ENCODE measurements at regions not wholly inside any gene's neighbourhood (a gene's known extent, or its start where the extent isn't known, plus 50 kb on each side); places are given as distances from the start of the nearest gene placed in this dataset.

GRCh38 chr2:21650569-21650968 is 526.8 kb downstream of the TDRD15 start:
- no peak for DNase-seq

DNA sequence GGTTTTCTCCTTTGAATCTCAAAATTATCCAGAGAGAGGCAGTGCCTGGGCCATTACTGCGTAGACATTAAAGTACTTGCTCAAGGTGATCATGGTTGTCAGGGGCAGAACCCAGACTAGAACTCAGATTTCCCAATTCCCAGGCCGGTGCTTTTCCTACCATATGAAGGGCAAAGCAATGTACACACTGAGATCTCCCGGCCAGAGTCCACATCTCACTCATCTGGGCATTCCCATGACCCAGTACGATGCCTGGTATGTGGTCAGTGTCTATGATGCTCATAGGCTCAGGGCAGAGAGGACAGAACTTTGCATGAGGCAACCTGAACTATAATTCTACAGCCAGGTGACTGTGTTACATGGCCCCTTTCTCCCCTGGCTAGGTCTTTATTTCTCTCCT is 531.4 kb downstream of the TDRD15 start:
- no peak for DNase-seq

- no peak for DNase-seq
These were observed 532.7 kb downstream of the TDRD15 start for GRCh38 chr2:21656330-21657075.

- DNase-seq, result no peak
These were observed 533.7 kb downstream of the TDRD15 start for GRCh38 chr2:21657445-21657844.

DNA sequence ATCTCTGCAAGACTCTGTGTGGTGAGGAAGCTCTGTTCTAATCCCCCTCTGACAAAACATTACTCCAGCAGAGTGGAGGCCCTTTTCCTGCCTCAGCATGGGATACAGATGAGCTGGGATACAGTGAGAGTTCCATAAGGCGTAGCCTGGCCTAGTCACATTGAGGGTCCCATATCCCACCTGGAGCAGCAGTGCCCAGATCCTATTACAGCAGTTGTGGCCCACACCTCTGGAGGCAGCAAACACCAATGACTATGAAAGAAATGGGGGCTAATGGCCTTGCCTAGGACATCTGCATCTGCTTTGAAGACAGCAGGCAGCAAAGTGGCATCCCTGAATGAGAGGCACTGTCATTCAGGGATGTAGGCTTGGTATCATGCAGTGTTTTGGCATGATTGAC is 534.5 kb downstream of the TDRD15 start:
- no peak for DNase-seq

- no peak for DNase-seq
These were observed 535.2 kb downstream of the TDRD15 start for GRCh38 chr2:21658907-21659477.

DNA sequence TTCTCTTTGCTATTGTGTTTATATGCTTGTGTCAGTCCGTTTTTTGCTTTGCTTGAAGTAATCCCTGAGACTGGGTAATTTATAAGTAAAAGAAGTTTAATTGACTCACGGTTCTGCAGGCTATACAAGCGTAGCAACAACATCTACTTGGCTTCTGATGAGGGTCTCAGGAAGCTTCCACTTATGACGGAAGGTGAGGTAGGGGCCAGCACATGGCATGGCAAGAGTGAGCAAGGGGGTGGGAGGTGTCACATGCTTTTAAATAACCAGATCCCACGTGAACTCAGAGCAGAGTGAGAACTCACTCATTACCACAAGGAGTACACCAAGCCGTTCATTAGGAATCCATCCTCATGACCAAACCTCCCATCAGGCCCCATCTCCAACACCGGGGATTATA is 540.3 kb downstream of the TDRD15 start:
- no peak for DNase-seq

- DNase-seq, result no peak
These were observed 543.9 kb downstream of the TDRD15 start for GRCh38 chr2:21667638-21668037.

DNA sequence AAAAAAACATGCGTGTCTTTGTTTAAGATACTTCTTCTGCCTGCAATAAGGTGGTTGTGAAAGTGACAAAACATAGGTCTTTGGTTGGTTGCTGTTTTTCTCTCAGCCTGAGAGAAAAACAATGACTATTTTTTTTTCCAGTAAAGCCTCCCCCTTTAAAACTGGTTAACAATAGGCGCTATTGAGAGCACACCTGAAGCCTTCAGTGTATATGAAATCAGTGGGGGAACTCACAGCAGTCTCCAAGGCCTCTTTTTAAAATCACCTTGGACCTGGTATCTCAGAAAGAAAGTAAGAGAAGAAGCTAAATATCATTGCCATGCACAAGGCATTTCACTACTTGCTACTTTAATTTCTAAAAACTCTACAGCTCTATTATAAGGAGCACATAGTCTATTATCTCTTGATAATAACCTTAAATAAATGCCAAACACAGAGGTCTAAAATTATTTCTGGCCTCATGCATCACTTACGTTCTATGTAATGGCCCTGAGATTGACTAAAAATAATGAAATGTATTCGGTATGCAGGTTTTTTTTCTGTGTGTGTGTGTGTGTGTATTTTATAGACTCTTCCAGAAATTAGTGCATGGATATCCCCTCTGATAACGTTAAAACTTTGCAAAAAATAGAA is 544.4 kb downstream of the TDRD15 start:
- no peak for DNase-seq

DNA sequence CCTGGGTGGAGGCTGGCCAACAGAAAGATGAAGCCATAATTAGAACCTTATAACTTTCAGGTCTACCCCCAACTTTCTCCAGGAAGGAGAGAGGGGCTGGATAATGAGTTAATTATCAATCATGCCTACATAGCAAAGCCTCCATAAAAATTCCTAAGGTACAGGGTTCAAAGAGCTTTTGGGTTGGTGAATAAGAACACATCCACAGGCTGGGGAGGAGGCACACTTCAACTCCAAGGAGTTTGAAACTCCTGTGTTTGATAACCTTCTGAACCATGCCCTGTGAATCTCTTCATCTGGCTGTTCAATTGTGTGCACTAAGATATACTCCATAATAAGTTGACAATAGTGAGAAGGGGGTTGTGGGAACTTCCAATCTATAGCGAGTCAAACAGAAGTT is 552.3 kb downstream of the TDRD15 start:
- DNase-seq, result no peak

- no peak for DNase-seq
These were observed 552.9 kb downstream of the TDRD15 start for GRCh38 chr2:21676676-21677075.

GRCh38 chr2:21683838-21684237 is 560.1 kb downstream of the TDRD15 start:
- no peak for DNase-seq

- no peak for DNase-seq
These were observed 563.8 kb downstream of the TDRD15 start for GRCh38 chr2:21687589-21687988.

DNA sequence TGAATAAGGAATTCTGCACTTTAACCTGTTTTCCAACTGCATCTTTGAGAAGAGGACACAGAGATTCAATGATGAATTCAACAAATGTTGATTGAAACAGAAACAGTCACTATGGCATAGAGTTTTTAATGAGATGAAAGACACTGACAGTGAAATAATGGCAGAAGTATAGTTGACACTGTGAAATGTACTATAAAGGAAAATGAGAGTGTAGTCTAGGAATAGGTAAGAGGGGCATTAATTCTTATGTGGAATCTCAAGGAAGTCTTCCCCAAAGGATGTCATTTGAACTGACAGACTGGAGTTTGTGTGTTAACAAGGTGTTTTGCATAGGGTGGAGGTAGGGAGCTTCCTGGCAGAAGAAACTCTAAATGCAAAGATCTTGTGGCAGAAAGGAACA is 566.2 kb downstream of the TDRD15 start:
- DNase-seq, result no peak

DNA sequence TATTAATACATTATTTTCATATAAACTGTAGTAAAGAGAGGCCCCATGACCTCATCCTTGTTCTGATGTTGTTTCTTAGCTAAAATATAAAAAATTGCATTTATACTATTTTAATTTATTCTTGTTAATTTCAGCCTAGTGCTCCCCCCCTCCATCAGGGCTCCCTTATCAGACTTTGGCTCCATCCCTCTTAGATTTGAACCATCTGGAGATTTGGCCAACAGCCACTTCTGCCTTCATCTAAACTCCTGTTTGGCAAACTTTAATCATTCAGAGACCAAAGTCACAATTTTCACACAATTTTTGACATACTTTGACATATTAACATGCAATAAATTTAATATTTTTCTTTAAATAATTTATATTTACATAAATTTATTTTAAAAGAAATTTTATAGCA is 569.3 kb downstream of the TDRD15 start:
- DNase-seq, result no peak

DNA sequence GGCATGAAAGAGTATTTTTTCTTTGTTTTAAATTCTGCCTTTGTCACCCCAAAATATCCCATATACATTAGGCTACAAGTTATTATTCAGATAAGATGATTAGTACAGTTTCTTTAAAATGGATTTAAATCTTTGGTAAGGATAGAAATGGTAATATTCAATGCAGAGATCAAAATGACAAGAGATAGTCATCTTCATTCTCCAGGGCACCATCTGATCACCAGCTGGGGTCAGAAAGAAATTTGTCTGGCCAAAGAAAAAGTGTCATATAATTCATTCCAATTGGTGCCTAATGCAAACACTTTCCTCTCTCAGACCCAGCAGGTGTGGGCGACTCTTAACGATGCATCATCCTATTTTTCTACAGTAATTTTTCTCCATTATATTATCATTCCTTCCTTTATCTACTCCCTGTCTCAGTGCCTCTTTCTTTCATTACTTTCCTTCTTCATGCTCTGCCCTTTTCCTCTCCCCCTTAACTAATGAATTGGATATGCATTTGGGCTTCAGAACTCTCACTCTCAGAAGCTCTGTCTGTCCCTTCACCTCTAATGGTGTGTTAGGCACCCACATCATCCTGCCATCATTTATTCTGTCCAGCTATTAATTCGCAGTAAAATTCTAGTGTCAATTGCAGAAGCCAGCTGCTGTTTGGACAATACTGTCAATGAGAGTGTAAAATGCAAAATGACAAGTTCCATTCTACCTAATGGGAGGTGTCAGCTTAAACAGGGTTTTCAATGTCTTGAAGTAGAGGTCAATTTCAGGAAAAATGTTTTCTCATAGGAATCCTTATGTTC is 570.5 kb downstream of the TDRD15 start:
- DNase-seq, result no peak

DNA sequence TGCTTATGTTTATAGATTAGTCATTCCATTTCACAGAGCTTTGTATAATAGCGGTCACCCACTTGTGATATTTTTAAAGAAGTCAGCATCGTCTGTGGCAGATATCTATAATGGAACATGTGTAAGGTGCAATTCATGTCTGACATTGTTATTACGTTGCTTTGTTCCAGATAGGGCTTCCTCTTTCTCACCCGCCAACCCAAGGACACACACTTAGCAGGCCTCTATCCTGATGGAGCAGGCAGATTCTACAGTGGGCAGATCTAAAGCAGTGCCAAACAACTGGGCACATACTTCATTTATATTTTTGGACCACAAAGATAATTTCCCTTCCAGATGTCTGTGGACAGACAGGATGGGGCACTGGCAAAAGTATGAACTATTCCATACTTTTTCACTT is 573.1 kb downstream of the TDRD15 start:
- no peak for DNase-seq

- no peak for DNase-seq
These were observed 576.9 kb downstream of the TDRD15 start for GRCh38 chr2:21700644-21701043.

- DNase-seq, result no peak
These were observed 586.3 kb downstream of the TDRD15 start for GRCh38 chr2:21710031-21710430.

DNA sequence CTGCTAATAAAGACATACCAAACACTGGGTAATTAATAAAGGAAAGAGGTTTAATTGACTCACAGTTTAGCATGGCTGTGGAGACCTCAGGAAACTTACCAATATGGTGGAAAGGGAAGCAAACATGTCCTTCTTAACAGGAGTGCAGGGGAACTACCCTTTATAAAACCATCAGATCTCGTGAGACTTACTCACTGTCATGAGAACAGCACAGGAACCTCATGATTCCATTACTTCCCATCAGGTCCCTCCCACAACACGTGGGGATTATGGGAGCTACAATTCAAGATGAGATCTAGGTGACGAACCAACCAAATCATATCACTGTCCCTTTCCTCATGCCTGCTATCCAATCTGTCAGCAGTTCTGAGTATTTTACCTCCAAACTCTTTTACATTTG is 586.7 kb downstream of the TDRD15 start:
- DNase-seq, result no peak

GRCh38 chr2:21715887-21716286 is 592.1 kb downstream of the TDRD15 start:
- DNase-seq, result no peak

GRCh38 chr2:21727101-21727500 is 603.3 kb downstream of the TDRD15 start:
- no peak for DNase-seq

DNA sequence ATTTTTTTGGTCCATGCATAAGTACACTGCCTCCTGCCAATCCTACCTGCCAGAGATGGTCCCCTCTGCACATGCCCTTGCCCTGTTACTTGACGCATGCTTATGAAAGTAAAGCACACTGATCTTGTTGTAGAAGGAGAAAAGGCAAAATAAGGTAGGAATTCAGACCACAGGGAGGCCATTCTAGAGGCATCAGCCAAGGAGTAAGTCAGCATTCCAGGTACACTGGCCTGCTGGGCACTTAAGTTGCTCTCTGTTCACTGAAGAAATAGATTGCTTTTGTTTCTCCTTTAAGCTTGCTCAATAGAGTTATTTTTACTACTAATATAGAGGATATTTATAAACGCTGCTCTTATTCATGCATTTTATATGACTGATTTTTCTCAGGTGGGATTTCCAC is 604.4 kb downstream of the TDRD15 start:
- DNase-seq, result no peak

GRCh38 chr2:21730141-21730540 is 606.4 kb downstream of the TDRD15 start:
- no peak for DNase-seq

Measured in activated CD4-positive, alpha-beta T cell treated with anti-CD3 and anti-CD28 coated beads for 48 hours (primary cell).